ENCODE measurements at regions not wholly inside any gene's neighbourhood (a gene's known extent, or its start where the extent isn't known, plus 50 kb on each side); places are given as distances from the start of the nearest gene placed in this dataset.

DNA sequence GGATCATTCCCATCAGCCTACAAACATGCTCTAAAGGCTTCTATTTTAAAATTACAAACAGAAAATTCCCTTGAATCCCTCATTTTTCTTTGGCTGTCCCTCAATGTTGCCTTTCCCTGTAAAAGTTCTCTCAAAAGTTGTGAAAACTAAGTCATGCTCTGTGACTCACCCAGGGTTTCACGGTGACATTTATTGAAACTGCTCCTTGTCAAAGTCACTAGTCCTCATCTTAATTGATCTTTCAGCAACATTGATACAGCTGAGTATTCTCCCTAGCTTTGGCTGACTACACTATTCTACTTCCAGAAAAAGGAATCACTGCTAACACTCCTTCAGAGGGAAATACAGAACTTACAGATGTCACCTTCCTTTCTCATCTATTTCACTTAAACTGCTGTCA is 65.7 kb downstream of the ASCL4 start:
- intact Hi-C loops (cut with micrococcal nuclease) (no loop called here), in situ Hi-C loops (cut with MboI) (no loop called here)
- no peak for TF ChIP-seq STAG1 (CRISPR knock-in tag; IDR thresholded peaks at IDR 0.05; ENCODE audit: borderline replicate concordance)
- TF ChIP-seq, protein P1, sequence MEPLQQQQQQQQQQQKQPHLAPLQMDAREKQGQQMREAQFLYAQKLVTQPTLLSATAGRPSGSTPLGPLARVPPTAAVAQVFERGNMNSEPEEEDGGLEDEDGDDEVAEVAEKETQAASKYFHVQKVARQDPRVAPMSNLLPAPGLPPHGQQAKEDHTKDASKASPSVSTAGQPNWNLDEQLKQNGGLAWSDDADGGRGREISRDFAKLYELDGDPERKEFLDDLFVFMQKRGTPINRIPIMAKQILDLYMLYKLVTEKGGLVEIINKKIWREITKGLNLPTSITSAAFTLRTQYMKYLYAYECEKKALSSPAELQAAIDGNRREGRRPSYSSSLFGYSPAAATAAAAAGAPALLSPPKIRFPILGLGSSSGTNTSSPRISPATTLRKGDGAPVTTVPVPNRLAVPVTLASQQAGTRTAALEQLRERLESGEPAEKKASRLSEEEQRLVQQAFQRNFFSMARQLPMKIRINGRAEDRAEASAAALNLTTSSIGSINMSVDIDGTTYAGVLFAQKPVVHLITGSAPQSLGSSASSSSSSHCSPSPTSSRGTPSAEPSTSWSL (CRISPR knock-in tag; IDR thresholded peaks at IDR 0.05; ENCODE audit: borderline replicate concordance) = no peak
- Histone ChIP-seq H4K20me1 (replicated peaks; ENCODE audit: control insufficient read depth, insufficient read depth, low read length) (no peaks in the 10 kb centered on the region), H3K9ac (ENCODE audit: insufficient read depth in 1 of 2, low read depth in 2 of 2, low read length in 2 of 2) (no peak overlapping the region), H2AFZ (ENCODE audit: low read depth, low read length) (no peak overlapping the region), H3K4me2 (ENCODE audit: insufficient read depth, low read length) (no peak overlapping the region), H3K79me2 (ENCODE audit: control insufficient read depth, insufficient read depth, low read length) (no peaks in the 10 kb centered on the region), H3K27ac (ENCODE audit: extremely low read depth, low read depth, low read length) (no peak overlapping the region), H3K9me1 (ENCODE audit: control insufficient read depth, insufficient read depth, low read length) (no peaks in the 10 kb centered on the region), H3K27me3 (ENCODE audit: control insufficient read depth in 2 of 2, insufficient read depth in 2 of 2, low read length in 2 of 2) (peaks cover 21 to 23% of the 10 kb centered on the region in 2 experiments; a peak in 4 of 5 replicates), H3K4me1 (replicated peaks in 1 of 2; ENCODE audit: control insufficient read depth in 2 of 2, insufficient read depth in 2 of 2, low read length in 2 of 2) (peaks cover 0 to 16% of the 10 kb centered on the region in 2 experiments; a peak in 1 of 5 replicates), H3K36me3 (ENCODE audit: control insufficient read depth, insufficient read depth, low read length) (no peaks in the 10 kb centered on the region), H3K9me3 (replicated peaks; ENCODE audit: control insufficient read depth, insufficient read depth, low read depth, low read length) (no peaks in the 10 kb centered on the region), H3K4me3 (no peak overlapping the region)
- ChIA-PET CTCF (ENCODE audit: low intra/inter-chr PET ratio) (no interaction called here), POLR2A (no interaction called here)
- ATAC-seq (no peak), DNase-seq (ENCODE audit: extremely low read depth in 1 of 4, low spot score in 3 of 4) (no peak), FAIRE-seq (no peak)
- no TSS peak for BruUV-seq (replicated peaks)
- WGBS (ENCODE audit: insufficient coverage, low coverage, missing lambda C conversion rate) = 0% methylated on average over 1 of the region's 1 CpG

Measured in K562 (cell line).